A549 (cell line): ENCODE measurements at regions not wholly inside any gene's neighbourhood (a gene's known extent, or its start where the extent isn't known, plus 50 kb on each side); places are given as distances from the start of the nearest gene placed in this dataset.
A peak's percentile ranks its signal among the peaks of the same experiment; 100 is the strongest.

ENCODE experiments used
- ATOH8 ChIP-seq: fragments of 250-450 bp; sonication (Bioruptor Pico); IDR thresholded peaks from 2 replicates; pipeline ENCODE4 v1.5.0; 2020; ENCODE audit warnings: low read depth, mild to moderate bottlenecking, moderate library complexity
- CBX2 ChIP-seq: fragments of 200-600 bp; sonication (generic); IDR thresholded peaks from 2 replicates; pipeline ENCODE4 v1.6.1; 2016; ENCODE audit warnings: low read depth, mild to moderate bottlenecking, borderline replicate concordance
- CEBPB ChIP-seq, 2 experiments: fragments of >200 bp in 1 of 2; sonication (Bioruptor Twin) in 1 of 2; formaldehyde crosslinking in 1 of 2; IDR thresholded peaks; 2 replicates each; pipeline ENCODE4 v1.6.1; 2012 to 2016
- CHD2 ChIP-seq: fragments of 150-350 bp; IDR thresholded peaks from 2 replicates; pipeline ENCODE4 v1.6.1; 2014; ENCODE audit warnings: low read length; ENCODE audit not compliant: partially characterized antibody
- CHD4 ChIP-seq: fragments of 200-600 bp; sonication (generic); IDR thresholded peaks from 2 replicates; pipeline ENCODE4 v1.6.1; 2016; ENCODE audit warnings: antibody characterized with exemption, mild to moderate bottlenecking, borderline replicate concordance
- CTCF ChIP-seq: fragments of >200 bp; sonication (Bioruptor Twin); formaldehyde crosslinking; IDR thresholded peaks from 3 replicates; pipeline ENCODE4 v1.5.1; 2016
- E2F6 ChIP-seq: IDR thresholded peaks from 2 replicates; pipeline ENCODE4 v1.6.1; 2012; ENCODE audit warnings: low read depth, borderline replicate concordance
- EHMT2 ChIP-seq: fragments of 200-600 bp; sonication (generic); IDR thresholded peaks from 2 replicates; pipeline ENCODE4 v1.6.1; 2016; ENCODE audit warnings: antibody characterized with exemption, low read depth, mild to moderate bottlenecking, moderate library complexity
- ELK1 ChIP-seq: fragments of 150-350 bp; IDR thresholded peaks from 2 replicates; pipeline ENCODE4 v1.6.1; 2014; ENCODE audit warnings: low read depth, mild to moderate bottlenecking, low read length
- FOXS1 ChIP-seq: fragments of 250-450 bp; sonication (Bioruptor Pico); IDR thresholded peaks from 2 replicates; pipeline ENCODE4 v1.5.0; 2020; ENCODE audit warnings: mild to moderate bottlenecking, moderate library complexity
- HEYL ChIP-seq: fragments of 250-450 bp; sonication (Bioruptor Pico); IDR thresholded peaks from 2 replicates; pipeline ENCODE4 v1.8.0; 2021; ENCODE audit warnings: mild to moderate bottlenecking, moderate library complexity
- HOXB5 ChIP-seq: fragments of 250-450 bp; sonication (Bioruptor Pico); IDR thresholded peaks from 2 replicates; pipeline ENCODE4 v1.5.0; 2020; ENCODE audit warnings: mild to moderate bottlenecking, moderate library complexity
- JUN ChIP-seq, 2 experiments: fragments of >200 bp; sonication (Bioruptor Twin); formaldehyde crosslinking; IDR thresholded peaks; 2 replicates in 1 of 2; 3 replicates in 1 of 2; pipeline ENCODE4 v1.6.1; 2016 to 2017
- JUNB ChIP-seq: fragments of >200 bp; sonication (Bioruptor Twin); formaldehyde crosslinking; IDR thresholded peaks from 2 replicates; pipeline ENCODE4 v1.6.1; 2016
- KDM5A ChIP-seq: fragments of 200-600 bp; sonication (generic); IDR thresholded peaks from 2 replicates; pipeline ENCODE4 v1.6.1; 2016; ENCODE audit warnings: antibody characterized with exemption, mild to moderate bottlenecking
- MAFK ChIP-seq: fragments of 450-650 bp; IDR thresholded peaks from 2 replicates; pipeline ENCODE4 v1.6.1; 2014; ENCODE audit not compliant: partially characterized antibody
- MAX ChIP-seq: IDR thresholded peaks from 2 replicates; pipeline ENCODE4 v1.6.1; 2012
- MYC ChIP-seq: IDR thresholded peaks from 2 replicates; pipeline ENCODE4 v1.6.1; 2012; ENCODE audit warnings: mild to moderate bottlenecking, inconsistent platforms, low read length, improper control_type of control experiment, borderline replicate concordance
- NR3C1 ChIP-seq: fragments of >200 bp; sonication (Bioruptor Twin); formaldehyde crosslinking; IDR thresholded peaks from 3 replicates; pipeline ENCODE4 v1.6.1; 2017
- POLR2AphosphoS2 ChIP-seq: conservative IDR thresholded peaks from 2 replicates; pipeline ENCODE4 v1.6.1; 2012; ENCODE audit warnings: low read length, improper control_type of control experiment, inconsistent platforms
- RARB ChIP-seq: fragments of 250-450 bp; sonication (Bioruptor Pico); IDR thresholded peaks from 2 replicates; pipeline ENCODE4 v1.8.0; 2021; ENCODE audit warnings: mild to moderate bottlenecking, moderate library complexity
- RCOR1 ChIP-seq: fragments of 150-350 bp; IDR thresholded peaks from 2 replicates; pipeline ENCODE4 v1.6.1; 2014; ENCODE audit warnings: antibody characterized with exemption, low read length, low read depth
- RFX5 ChIP-seq: fragments of 450-650 bp; IDR thresholded peaks from 2 replicates; pipeline ENCODE4 v1.7.1; 2014; ENCODE audit warnings: antibody characterized with exemption, mild to moderate bottlenecking, moderate library complexity

- TF ChIP-seq CTCF (no peak), HEYL (CRISPR knock-in tag) (no peak), KDM5A (no peak), MAX (peak; percentile 74), MYC (no peak), RCOR1 (no peak), JUNB (peak; percentile 89), CEBPB (IDR thresholded peaks at IDR 0.05) (no peak), CHD2 (no peak), ELK1 (no peak), CBX2 (no peak), NR3C1 (no peak), POLR2AphosphoS2 (no peak), HOXB5 (CRISPR knock-in tag) (0 out of 2 replicates have a peak, but pooled peaks have one; percentile 21), RFX5 (no peak), E2F6 (no peak), EHMT2 (no peak), JUN (IDR thresholded peaks at IDR 0.05) (peak; percentile 64 to 84; a peak in 4 of 5 replicates), CHD4 (no peak), ATOH8 (CRISPR knock-in tag) (no peak), RARB (CRISPR knock-in tag) (no peak), MAFK (peak; percentile 40), FOXS1 (0 out of 2 replicates have a peak, but pooled peaks have one; percentile 11)
Measured at GRCh38 chr14:100476012-100476822, 111.0 kb downstream of the BEGAIN start (continued).
